H9 (cell line): ENCODE measurements at regions not wholly inside any gene's neighbourhood (a gene's known extent, or its start where the extent isn't known, plus 50 kb on each side); places are given as distances from the start of the nearest gene placed in this dataset.
A peak's percentile ranks its signal among the peaks of the same experiment; 100 is the strongest.

Experiments
- DNase-seq: peaks from one replicate; pipeline ENCODE4 v3.0.0-alpha.2; 2017
- H2AFZ ChIP-seq: one replicate; pipeline ENCODE4 v1.6.1; 2013; ENCODE audit warnings: mild to moderate bottlenecking, low read length, control low read depth, moderate library complexity
- H2AK5ac ChIP-seq: 2 replicates; pipeline ENCODE4 v1.6.1; 2013; ENCODE audit warnings: low read length, control low read depth, mixed read lengths; ENCODE audit not compliant: insufficient read length
- H2BK120ac ChIP-seq: one replicate; pipeline ENCODE4 v1.6.1; 2013; ENCODE audit warnings: low read depth, mild to moderate bottlenecking, low read length, control low read depth, inconsistent platforms; ENCODE audit not compliant: poor library complexity, severe bottlenecking
- H2BK12ac ChIP-seq: 2 replicates; pipeline ENCODE4 v1.6.1; 2013; ENCODE audit warnings: low read length, control low read depth, mixed read lengths, low read depth; ENCODE audit not compliant: insufficient read length
- H2BK15ac ChIP-seq: 2 replicates; pipeline ENCODE4 v1.6.1; 2013; ENCODE audit warnings: low read depth, low read length, control low read depth
- H2BK20ac ChIP-seq: one replicate; pipeline ENCODE4 v1.6.1; 2013; ENCODE audit warnings: low read depth, mild to moderate bottlenecking, low read length, control low read depth, inconsistent platforms; ENCODE audit not compliant: poor library complexity, severe bottlenecking
- H2BK5ac ChIP-seq: 2 replicates; pipeline ENCODE4 v1.6.1; 2013; ENCODE audit warnings: low read length, control low read depth, mixed read lengths; ENCODE audit not compliant: insufficient read length
- H3K14ac ChIP-seq: 2 replicates; pipeline ENCODE4 v1.6.1; 2013; ENCODE audit warnings: low read length, control low read depth; ENCODE audit not compliant: insufficient read depth
- H3K18ac ChIP-seq: 2 replicates; pipeline ENCODE4 v1.6.1; 2013; ENCODE audit warnings: low read depth, mild to moderate bottlenecking, mixed read lengths, low read length, control low read depth; ENCODE audit not compliant: insufficient read length
- H3K23ac ChIP-seq: 2 replicates; pipeline ENCODE4 v1.6.1; 2013; ENCODE audit warnings: low read length, control low read depth, mixed read lengths, low read depth; ENCODE audit not compliant: insufficient read length
- H3K23me2 ChIP-seq: 2 replicates; pipeline ENCODE4 v1.6.1; 2013; ENCODE audit warnings: low read depth, mild to moderate bottlenecking, mixed read lengths, low read length, control low read depth; ENCODE audit not compliant: insufficient read length, poor library complexity, severe bottlenecking
- H3K27ac ChIP-seq: 2 replicates; pipeline ENCODE4 v1.5.1; 2013; ENCODE audit warnings: low read length, control low read depth, mixed read lengths, low read depth; ENCODE audit not compliant: insufficient read length
- H3K27me3 ChIP-seq: 2 replicates; pipeline ENCODE4 v1.6.1; 2013; ENCODE audit warnings: low read length, control low read depth, inconsistent platforms; ENCODE audit not compliant: insufficient read depth
- H3K4ac ChIP-seq: 2 replicates; pipeline ENCODE4 v1.6.1; 2013; ENCODE audit warnings: low read depth, mild to moderate bottlenecking, control low read depth, inconsistent platforms, low read length, moderate library complexity
- H3K4me1 ChIP-seq: 2 replicates; pipeline ENCODE4 v1.6.1; 2013; ENCODE audit warnings: low read length, control low read depth, inconsistent platforms; ENCODE audit not compliant: insufficient read depth
- H3K4me2 ChIP-seq: 2 replicates; pipeline ENCODE4 v1.6.1; 2013; ENCODE audit warnings: low read length, control low read depth, mixed read lengths; ENCODE audit not compliant: insufficient read length, insufficient read depth
- H3K56ac ChIP-seq: 2 replicates; pipeline ENCODE4 v1.6.1; 2013; ENCODE audit warnings: low read depth, mild to moderate bottlenecking, mixed read lengths, low read length, control low read depth; ENCODE audit not compliant: insufficient read length
- H3K79me1 ChIP-seq: 2 replicates; pipeline ENCODE4 v1.6.1; 2013; ENCODE audit warnings: low read depth, mild to moderate bottlenecking, moderate library complexity, low read length, control low read depth, inconsistent platforms; ENCODE audit not compliant: insufficient read depth, poor library complexity, severe bottlenecking
- H3K79me2 ChIP-seq: 2 replicates; pipeline ENCODE4 v1.6.1; 2013; ENCODE audit warnings: low read length, control low read depth, inconsistent platforms; ENCODE audit not compliant: insufficient read depth
- H3K9ac ChIP-seq: 2 replicates; pipeline ENCODE4 v1.6.1; 2013; ENCODE audit warnings: low read length, control low read depth, mixed read lengths; ENCODE audit not compliant: insufficient read length; ENCODE audit errors: extremely low read depth
- H3K9me3 ChIP-seq: one replicate; pipeline ENCODE4 v1.6.1; 2013; ENCODE audit warnings: low read depth, low read length, inconsistent platforms; ENCODE audit not compliant: control insufficient read depth
- H3T11ph ChIP-seq: one replicate; pipeline ENCODE4 v1.6.1; 2013; ENCODE audit warnings: mild to moderate bottlenecking, low read length, control low read depth, inconsistent platforms
- H4K20me1 ChIP-seq: one replicate; pipeline ENCODE4 v1.6.1; 2013; ENCODE audit not compliant: control insufficient read depth, insufficient read length, insufficient read depth
- H4K5ac ChIP-seq: 2 replicates; pipeline ENCODE4 v1.6.1; 2013; ENCODE audit warnings: low read depth, mild to moderate bottlenecking, mixed read lengths, low read length, control low read depth; ENCODE audit not compliant: insufficient read length
- H4K8ac ChIP-seq: replicated peaks from 2 replicates; pipeline ENCODE4 v1.6.1; 2013; ENCODE audit warnings: low read length, control low read depth, mixed read lengths, low read depth; ENCODE audit not compliant: insufficient read length
- H4K91ac ChIP-seq: 2 replicates; pipeline ENCODE4 v1.6.1; 2013; ENCODE audit warnings: low read depth, mild to moderate bottlenecking, moderate library complexity, mixed read lengths, low read length, control low read depth; ENCODE audit not compliant: insufficient read length
- H3K27ac Mint-ChIP-seq, 3 experiments: 2 replicates in 2 of 3; 3 replicates in 1 of 3; pipeline ENCODE4 v1.8.0; 2020 to 2021; ENCODE audit warnings: mixed read lengths in 3 of 3, mild to moderate bottlenecking in 1 of 3, moderate library complexity in 1 of 3
- H3K27me3 Mint-ChIP-seq: 2 replicates; pipeline ENCODE4 v1.8.0; 2021; ENCODE audit warnings: low read depth, mild to moderate bottlenecking, moderate library complexity, mixed read lengths
- H3K36me3 Mint-ChIP-seq, 3 experiments: 2 replicates in 2 of 3; 3 replicates in 1 of 3; pipeline ENCODE4 v1.8.0; 2020 to 2021; ENCODE audit warnings: low read depth in 3 of 3, mixed read lengths in 3 of 3; ENCODE audit not compliant: insufficient read depth in 1 of 3
- H3K4me1 Mint-ChIP-seq, 2 experiments: 2 replicates each; pipeline ENCODE4 v1.8.0; 2020; ENCODE audit warnings: mixed read lengths in 2 of 2
- H3K4me3 Mint-ChIP-seq, 2 experiments: 2 replicates in 1 of 2; 3 replicates in 1 of 2; pipeline ENCODE4 v1.8.0; 2020 to 2021; ENCODE audit warnings: mild to moderate bottlenecking in 2 of 2, mixed read lengths in 2 of 2, moderate library complexity in 1 of 2
- H3K9me3 Mint-ChIP-seq, 2 experiments: 2 replicates in 1 of 2; 3 replicates in 1 of 2; pipeline ENCODE4 v1.8.0; 2020; ENCODE audit warnings: mild to moderate bottlenecking in 2 of 2, mixed read lengths in 2 of 2, moderate library complexity in 1 of 2
- CTCF ChIP-seq: fragments of 200-600 bp; sonication (generic); conservative IDR thresholded peaks from 3 replicates; pipeline ENCODE4 v1.8.0; 2021; ENCODE audit warnings: antibody characterized with exemption, mild to moderate bottlenecking
- WGBS: extraction: QIAGEN DNeasy Blood & Tissue Kit; methylation state at CpG from one replicate; pipeline ENCODE4 v1.1.7; 2013; ENCODE audit warnings: missing lambda C conversion rate, low lambda C conversion rate, mixed read lengths; ENCODE audit not compliant: insufficient read length; ENCODE audit errors: extremely low coverage; 5-methylcytosine and 5-hydroxymethylcytosine counted together

GRCh38 chr20:48226642-48227041, 441.4 kb upstream of the SULF2 start:
- Mint-ChIP-seq H3K4me3 (no peak overlapping the region), H3K27me3 (no peaks in the 10 kb centered on the region; the same call in 1 of the 2 replicates), H3K36me3 (peaks cover 3 to 4% (median 4%) of the 10 kb centered on the region in 3 experiments; a peak in 3 of 7 replicates), H3K27ac (peak overlapping the region in 1 of 3 experiments; percentile 70; a peak in 2 of 7 replicates), H3K4me1 (no peaks in the 10 kb centered on the region), H3K9me3 (peaks cover 4 to 5% of the 10 kb centered on the region in 2 experiments; a peak in 4 of 5 replicates)
- Histone ChIP-seq H3K9ac (no peak overlapping the region), H3K18ac (no peak overlapping the region), H3K4ac (no peak overlapping the region), H3K27me3 (no peaks in the 10 kb centered on the region), H3K9me3 (no peaks in the 10 kb centered on the region), H2BK120ac (no peak overlapping the region), H3K79me2 (no peaks in the 10 kb centered on the region), H3K14ac (no peak overlapping the region), H3K4me2 (no peak overlapping the region), H4K20me1 (no peaks in the 10 kb centered on the region), H4K8ac (no peak overlapping the region), H3K23me2 (no peaks in the 10 kb centered on the region), H4K91ac (no peak overlapping the region), H3K4me1 (no peaks in the 10 kb centered on the region), H4K5ac (no peak overlapping the region), H2BK15ac (no peak overlapping the region), H3K56ac (no peak overlapping the region), H2AFZ (no peak overlapping the region), H3T11ph (no peak overlapping the region), H2BK20ac (no peak overlapping the region), H3K79me1 (no peaks in the 10 kb centered on the region), H3K23ac (no peak overlapping the region), H2AK5ac (no peak overlapping the region), H3K27ac (no peak overlapping the region), H2BK12ac (no peak overlapping the region), H2BK5ac (no peak overlapping the region)
- TF ChIP-seq CTCF = no peak
- no peak for DNase-seq
- WGBS = no CpG with 5 or more reads among the region's 5 CpGs
